Pancreas (tissue), 10 donors: ENCODE measurements at regions not wholly inside any gene's neighbourhood (a gene's known extent, or its start where the extent isn't known, plus 50 kb on each side); places are given as distances from the start of the nearest gene placed in this dataset.
A peak's percentile ranks its signal among the peaks of the same experiment; 100 is the strongest.

Experiments
- ATAC-seq, 4 donors: fragments of 200-7000 bp; cut with Tn5 transposase; one replicate each; pipeline versions ENCODE4 v1.8.0 to v1.9.1; 2020; ENCODE audit warnings: mild to moderate bottlenecking in 4 of 4, moderate library complexity in 4 of 4
- DNase-seq, 6 donors: peaks; one replicate each; pipeline ENCODE4 v3.0.0-alpha.2; 2020
- FAIRE-seq: peaks from 2 replicates; lab custom pipeline; 2012; peaks lifted over from hg19 to GRCh38; lab: Jason Lieb, UNC
- H3K27ac ChIP-seq, 4 donors: fragments of 200-600 bp; sonication (generic); 1 replicate in 3 of 4; 2 replicates in 1 of 4; pipeline versions ENCODE4 v1.5.0 to v1.8.0; 2020
- H3K27me3 ChIP-seq, 4 donors: fragments of 200-600 bp; one replicate each; pipeline ENCODE4 v1.8.0; 2021
- H3K36me3 ChIP-seq, 3 donors: fragments of 200-600 bp; sonication (generic) in 1 of 3; one replicate each; pipeline versions ENCODE4 v1.5.0 to v1.8.0; 2020 to 2021
- H3K4me1 ChIP-seq, 3 donors: fragments of 200-600 bp; one replicate each; pipeline ENCODE4 v1.8.0; 2021
- H3K4me3 ChIP-seq, 4 donors: fragments of 200-600 bp; sonication (generic) in 2 of 4; one replicate each; pipeline versions ENCODE4 v1.5.0 to v1.8.0; 2020 to 2021
- H3K9me3 ChIP-seq, 4 donors: fragments of 200-600 bp; one replicate each; pipeline ENCODE4 v1.8.0; 2021
- CTCF ChIP-seq, 4 donors: fragments of 200-600 bp; sonication (generic) in 3 of 4; IDR thresholded peaks; one replicate each; pipeline versions ENCODE4 v1.5.0 to v1.8.0; 2021; ENCODE audit warnings: antibody characterized with exemption in 4 of 4
- WGBS, 2 donors: extraction: QIAGEN DNeasy Blood & Tissue Kit; methylation state at CpG; one replicate each; pipeline ENCODE4 v1.1.7; 2013; 5-methylcytosine and 5-hydroxymethylcytosine counted together
- intact Hi-C, 3 donors: fragments of 100-400 bp; cut with DNase I; formaldehyde crosslinking; loops; one replicate each; pipeline versions ENCODE4 v1.11.1 to v1.14.2; 2022
- donor health status: healthy with polysubstance abuse.
- donor health status: DM: no; HTN: no; CAD: no; lungs with moderate emphysema.
- donor health status: DM: no; HTN: no; CAD: no.
- donor health status: control.
- donor health status: control.
- donor health status: Bipolar disorder and iron deficiency.
- donor health status: DM: yes; HTN: yes; CAD: no.
- donor health status: DM: no; HTN: no; CAD: no.
- donor health status: DM: no; HTN: no; CAD: no.
- donor health status: DM: yes; HTN: yes; CAD: no.

- H3K36me3 ChIP-seq = no peaks in the 10 kb centered on the region
- H3K4me3 ChIP-seq = no peak overlapping the region
- DNase-seq = no peak
- FAIRE-seq = no peak
- ATAC-seq = no peak
- intact Hi-C loops = no loop called here
- no peaks in the 10 kb centered on the region for H3K9me3 ChIP-seq
- TF ChIP-seq CTCF (IDR thresholded peaks at IDR 0.05) = no peak
- no peaks in the 10 kb centered on the region for H3K27me3 ChIP-seq
- H3K27ac ChIP-seq = no peak overlapping the region
- WGBS, 2 donors = 92 to 96% methylated on average over 2 of the region's 2 CpGs
- peaks cover under 1 to 14% (median 8%) of the 10 kb centered on the region in 3 donors for H3K4me1 ChIP-seq
Observed at GRCh38 chr12:46460682-46461210, 88.2 kb upstream of the SLC38A2 start.

- H3K4me1 ChIP-seq = peaks cover 7 to 20% (median 14%) of the 10 kb centered on the region in 3 donors
- TF ChIP-seq CTCF (IDR thresholded peaks at IDR 0.05) = no peak
- no peak overlapping the region for H3K4me3 ChIP-seq
- no peaks in the 10 kb centered on the region for H3K9me3 ChIP-seq
- intact Hi-C loops = no loop called here
- ATAC-seq (peak in 1 of 4 donors; percentile 20), DNase-seq (no peak), FAIRE-seq (no peak)
- no peaks in the 10 kb centered on the region for H3K27me3 ChIP-seq
- H3K36me3 ChIP-seq = no peaks in the 10 kb centered on the region
- H3K27ac ChIP-seq = no peak overlapping the region
- WGBS, 2 donors = 77 to 86% methylated on average over 5 of the region's 5 CpGs
Observed at GRCh38 chr12:46459861-46460545, 87.4 kb upstream of the SLC38A2 start.

GRCh38 chr12:46459111-46459510 is 86.5 kb upstream of the SLC38A2 start:
- 83 to 87% methylated on average over 4 of the region's 4 CpGs for WGBS, 2 donors
- FAIRE-seq (no peak), ATAC-seq (no peak), DNase-seq (no peak)
- H3K4me3 ChIP-seq = no peak overlapping the region
- no peak overlapping the region for H3K27ac ChIP-seq
- TF ChIP-seq CTCF (IDR thresholded peaks at IDR 0.05) = no peak
- H3K9me3 ChIP-seq = no peaks in the 10 kb centered on the region
- no peaks in the 10 kb centered on the region for H3K27me3 ChIP-seq
- intact Hi-C loops = no loop called here
- H3K4me1 ChIP-seq = peaks cover 8 to 20% (median 14%) of the 10 kb centered on the region in 3 donors
- no peaks in the 10 kb centered on the region for H3K36me3 ChIP-seq

GRCh38 chr12:46458500-46459102 is 86.0 kb upstream of the SLC38A2 start:
- H3K4me3 ChIP-seq = no peak overlapping the region
- DNase-seq (no peak), FAIRE-seq (no peak), ATAC-seq (no peak)
- H3K4me1 ChIP-seq = peaks cover 8 to 20% (median 14%) of the 10 kb centered on the region in 3 donors
- WGBS, 2 donors = 92 to 93% methylated on average over 3 of the region's 3 CpGs
- H3K27ac ChIP-seq = no peak overlapping the region
- H3K27me3 ChIP-seq = no peaks in the 10 kb centered on the region
- TF ChIP-seq CTCF (IDR thresholded peaks at IDR 0.05) = no peak
- no peaks in the 10 kb centered on the region for H3K9me3 ChIP-seq
- H3K36me3 ChIP-seq = no peaks in the 10 kb centered on the region
- intact Hi-C loops = no loop called here

GRCh38 chr12:46457958-46458357 is 85.4 kb upstream of the SLC38A2 start:
- Histone ChIP-seq H3K36me3 (no peaks in the 10 kb centered on the region), H3K9me3 (no peaks in the 10 kb centered on the region), H3K4me1 (peaks cover 8 to 20% (median 14%) of the 10 kb centered on the region in 3 donors), H3K4me3 (no peak overlapping the region), H3K27me3 (no peaks in the 10 kb centered on the region), H3K27ac (no peak overlapping the region)
- intact Hi-C loops = no loop called here
- DNase-seq (no peak), ATAC-seq (no peak), FAIRE-seq (no peak)
- TF ChIP-seq CTCF (IDR thresholded peaks at IDR 0.05) = no peak
- whole genome bisulfite sequencing, 2 donors = 98% methylated on average over 2 of the region's 2 CpGs
